Activated naive CD4-positive, alpha-beta T cell treated with anti-CD3 and anti-CD28 coated beads, Interleukin-2, amount 10 ng/mL, durations not matched to agents 7 days and 5 days (primary cell): ENCODE measurements at regions not wholly inside any gene's neighbourhood (a gene's known extent, or its start where the extent isn't known, plus 50 kb on each side); places are given as distances from the start of the nearest gene placed in this dataset.

Source experiments
- CTCF ChIA-PET: fragments of 350-600 bp; sonication (Branson Sonifier 250); formaldehyde crosslinking; loops from one replicate; lab custom pipeline; 2021; ENCODE audit warnings: antibody characterized with exemption; lab: Charles Lee
- DNase-seq: peaks from one replicate; pipeline ENCODE4 v3.0.0-alpha.2; 2020
- H3K27ac Mint-ChIP-seq: one replicate; pipeline ENCODE4 v1.8.0; 2021; ENCODE audit warnings: mild to moderate bottlenecking, moderate library complexity, mixed read lengths
- H3K27me3 Mint-ChIP-seq: one replicate; pipeline ENCODE4 v1.8.0; 2021; ENCODE audit warnings: mild to moderate bottlenecking, mixed read lengths
- H3K36me3 Mint-ChIP-seq: one replicate; pipeline ENCODE4 v1.8.0; 2021; ENCODE audit warnings: mixed read lengths
- H3K4me1 Mint-ChIP-seq: one replicate; pipeline ENCODE4 v1.8.0; 2021; ENCODE audit warnings: mixed read lengths
- H3K4me3 Mint-ChIP-seq: one replicate; pipeline ENCODE4 v1.8.0; 2021; ENCODE audit warnings: mild to moderate bottlenecking, moderate library complexity, mixed read lengths
- H3K9me3 Mint-ChIP-seq: one replicate; pipeline ENCODE4 v1.8.0; 2021; ENCODE audit warnings: mixed read lengths

DNA sequence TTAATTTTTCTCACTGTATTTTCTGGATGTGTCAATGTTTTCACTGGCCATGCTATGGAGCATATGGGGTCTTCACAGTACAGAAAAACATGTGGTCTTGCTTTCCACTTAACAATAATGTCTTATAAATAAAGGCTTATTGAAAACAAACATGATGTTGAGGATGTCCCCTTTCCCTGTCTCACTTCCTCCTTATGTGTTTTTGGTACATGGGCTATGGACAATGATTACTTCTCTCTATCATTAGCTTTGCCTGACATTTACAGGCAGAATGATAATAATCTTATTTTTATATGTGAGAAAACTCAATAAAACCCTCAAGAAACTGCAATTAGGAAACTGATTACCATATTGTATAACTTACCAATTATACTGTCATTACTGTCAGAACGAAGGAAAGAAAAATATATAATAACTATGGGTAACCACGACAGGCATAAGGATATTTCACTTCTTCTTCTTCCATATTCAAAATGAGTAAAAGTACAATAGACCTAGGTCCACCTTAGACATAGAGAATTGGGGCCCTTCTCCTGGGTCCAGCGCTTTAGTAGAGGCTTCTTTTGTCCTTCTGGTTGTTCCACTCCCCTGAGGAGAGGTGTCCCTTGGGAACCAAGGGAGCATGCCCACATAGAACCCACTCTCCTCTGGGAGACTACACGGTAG is 375.0 kb downstream of the MAN2A1 start:
- Mint-ChIP-seq H3K27ac (no peak overlapping the region), H3K4me1 (peaks cover 17% of the 10 kb centered on the region), H3K36me3 (peaks cover 2% of the 10 kb centered on the region), H3K4me3 (no peak overlapping the region), H3K9me3 (peaks cover 6% of the 10 kb centered on the region), H3K27me3 (no peaks in the 10 kb centered on the region)
- CTCF ChIA-PET, result interaction anchor here (0.5 to 3.0 kb wide), 3 partner anchors 11 to 377 kb away, joined by 4 to 13 read pairs (median 5); no protein-coding TSS in a partner anchor
- DNase-seq, result no peak

DNA sequence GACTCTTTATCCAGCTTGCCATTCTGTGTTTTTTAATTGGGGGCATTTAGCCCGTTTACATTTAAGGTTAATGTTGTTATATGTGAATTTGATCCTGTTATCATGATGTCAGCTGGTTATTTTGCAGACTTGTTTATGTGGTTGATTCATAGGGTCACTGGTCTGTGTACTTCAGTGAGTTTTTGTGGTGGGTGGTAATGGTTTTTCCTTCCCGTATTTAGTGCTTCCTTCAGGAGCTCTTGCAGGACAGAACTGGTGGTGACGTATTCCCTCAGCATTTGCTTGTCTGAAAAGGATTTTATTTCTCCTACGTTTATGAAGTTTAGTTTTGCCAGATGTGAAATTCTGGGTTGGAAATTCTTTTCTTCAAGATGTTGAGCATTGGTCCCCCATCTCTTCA is 381.1 kb downstream of the MAN2A1 start:
- CTCF ChIA-PET, result no interaction called here

DNA sequence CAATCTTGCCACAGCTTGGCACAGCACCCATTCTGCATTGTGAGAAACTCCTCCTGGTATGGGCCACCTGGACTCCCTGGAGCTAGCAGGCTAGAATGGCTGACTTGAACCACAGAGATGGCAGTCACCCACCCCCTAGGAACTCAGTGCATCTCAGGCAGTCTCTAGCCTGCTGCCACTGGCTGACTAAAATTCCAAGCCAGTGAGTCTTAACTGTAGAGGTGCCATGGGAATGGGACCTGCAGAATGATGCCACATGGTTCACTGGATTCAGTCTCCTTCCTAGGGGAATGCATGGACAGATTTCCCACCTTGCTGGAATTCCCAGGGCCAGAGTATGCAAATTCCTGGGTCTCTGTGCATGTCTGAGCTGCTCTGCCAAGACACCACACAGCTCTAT is 382.9 kb downstream of the MAN2A1 start:
- CTCF ChIA-PET, result no interaction called here
- no peak for DNase-seq
- Mint-ChIP-seq H3K27ac (no peak overlapping the region), H3K9me3 (peaks cover 36% of the 10 kb centered on the region), H3K4me3 (no peak overlapping the region), H3K36me3 (no peaks in the 10 kb centered on the region), H3K4me1 (no peaks in the 10 kb centered on the region), H3K27me3 (no peaks in the 10 kb centered on the region)

More for the DNA sequence above, 381.1 kb downstream of the MAN2A1 start:
- Mint-ChIP-seq H3K27ac (no peak overlapping the region), H3K4me1 (peaks cover 3% of the 10 kb centered on the region), H3K27me3 (no peaks in the 10 kb centered on the region), H3K36me3 (no peaks in the 10 kb centered on the region), H3K4me3 (no peak overlapping the region), H3K9me3 (peaks cover 31% of the 10 kb centered on the region)
- DNase-seq, result no peak

DNA sequence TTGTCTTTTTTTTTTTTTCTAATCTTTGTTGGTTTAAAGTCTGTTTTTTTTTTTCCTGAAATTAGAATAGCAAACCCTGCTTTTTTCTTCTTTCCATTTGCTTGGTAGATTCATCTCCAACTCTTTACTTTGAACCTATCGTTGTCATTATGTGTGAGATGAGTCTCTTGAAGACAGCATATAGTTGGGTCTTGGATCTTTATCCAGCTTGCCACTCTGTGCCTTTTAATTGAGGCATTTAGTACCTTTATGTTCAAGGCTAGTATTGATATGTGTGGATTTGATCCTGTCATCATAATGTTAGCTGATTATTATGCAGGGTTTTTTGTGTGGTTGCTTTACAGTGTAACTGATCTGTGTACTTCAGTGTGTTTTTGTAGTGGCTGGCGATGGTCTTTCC is 383.8 kb downstream of the MAN2A1 start:
- Mint-ChIP-seq H3K27ac (no peak overlapping the region), H3K27me3 (no peaks in the 10 kb centered on the region), H3K4me3 (no peak overlapping the region), H3K36me3 (no peaks in the 10 kb centered on the region), H3K9me3 (peaks cover 36% of the 10 kb centered on the region), H3K4me1 (no peaks in the 10 kb centered on the region)
- DNase-seq, result no peak
- CTCF ChIA-PET, result no interaction called here

DNA sequence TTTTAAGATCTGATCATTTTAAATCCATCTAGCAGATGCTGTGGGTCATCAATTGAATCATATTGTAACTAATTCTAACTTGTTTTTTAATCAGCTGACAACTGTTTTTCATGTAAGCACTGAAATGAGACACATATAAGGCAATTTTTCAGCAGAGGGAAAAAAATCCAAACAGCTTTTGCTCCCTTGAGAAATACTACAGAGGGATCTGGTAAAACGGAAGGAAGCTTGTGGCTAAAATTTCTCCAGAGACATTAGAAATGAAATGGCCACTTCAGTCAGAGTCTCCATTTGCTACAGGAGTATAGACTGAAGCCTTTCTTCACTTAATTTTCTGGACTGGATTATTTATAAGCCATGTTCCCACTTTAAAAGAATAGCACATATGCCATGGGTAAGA is 385.9 kb downstream of the MAN2A1 start:
- no peak for DNase-seq
- Mint-ChIP-seq H3K36me3 (no peaks in the 10 kb centered on the region), H3K9me3 (peaks cover 24% of the 10 kb centered on the region), H3K4me3 (no peak overlapping the region), H3K4me1 (no peaks in the 10 kb centered on the region), H3K27me3 (no peaks in the 10 kb centered on the region), H3K27ac (no peak overlapping the region)
- CTCF ChIA-PET, result no interaction called here

DNA sequence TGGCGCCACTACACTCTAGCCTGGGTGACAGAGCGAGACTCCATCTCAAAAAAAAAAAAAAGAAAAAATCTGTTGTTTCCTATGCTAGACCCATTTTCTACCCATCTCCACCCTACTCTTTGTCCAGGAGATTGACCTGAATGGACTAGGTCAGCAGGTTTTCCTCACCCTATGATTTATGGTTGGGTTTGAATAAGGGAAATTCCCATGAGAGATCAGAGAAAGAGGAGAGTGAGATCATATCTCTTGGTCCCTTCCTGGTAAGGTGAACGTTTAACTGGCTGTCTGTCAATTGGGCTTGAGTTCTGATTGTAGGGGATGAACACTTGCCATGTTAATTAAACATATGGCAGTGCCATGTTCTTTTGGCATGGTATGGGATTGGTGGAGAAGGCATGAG is 387.4 kb downstream of the MAN2A1 start:
- CTCF ChIA-PET, result no interaction called here
- Mint-ChIP-seq H3K36me3 (no peaks in the 10 kb centered on the region), H3K4me1 (no peaks in the 10 kb centered on the region), H3K27ac (no peak overlapping the region), H3K27me3 (no peaks in the 10 kb centered on the region), H3K4me3 (no peak overlapping the region), H3K9me3 (peaks cover 24% of the 10 kb centered on the region)
- DNase-seq, result no peak

DNA sequence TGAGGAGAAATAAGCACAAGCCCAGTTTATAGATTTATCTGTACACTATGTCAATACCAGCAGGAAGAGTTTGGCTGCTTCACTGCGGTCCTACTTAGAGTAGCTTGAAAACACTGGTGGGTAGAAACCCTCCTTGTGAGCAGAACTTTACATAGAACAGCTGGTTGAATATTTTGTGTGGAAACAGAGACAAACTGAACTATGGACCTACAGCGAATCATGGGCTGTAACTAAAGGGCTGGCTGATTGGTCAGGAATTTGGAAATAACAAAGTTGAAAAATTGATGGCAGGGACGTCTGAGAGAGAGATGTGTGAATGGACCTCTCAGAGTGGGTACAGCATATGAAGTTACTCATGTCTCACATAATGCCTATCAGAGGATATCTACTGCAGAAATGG is 392.5 kb downstream of the MAN2A1 start:
- CTCF ChIA-PET, result no interaction called here
- no peak overlapping the region for H3K4me3 Mint-ChIP-seq
- DNase-seq, result no peak
- H3K36me3 Mint-ChIP-seq, result no peaks in the 10 kb centered on the region
- peaks cover 9% of the 10 kb centered on the region for H3K4me1 Mint-ChIP-seq
- no peaks in the 10 kb centered on the region for H3K27me3 Mint-ChIP-seq
- peaks cover 2% of the 10 kb centered on the region for H3K9me3 Mint-ChIP-seq
- H3K27ac Mint-ChIP-seq, result no peak overlapping the region

DNA sequence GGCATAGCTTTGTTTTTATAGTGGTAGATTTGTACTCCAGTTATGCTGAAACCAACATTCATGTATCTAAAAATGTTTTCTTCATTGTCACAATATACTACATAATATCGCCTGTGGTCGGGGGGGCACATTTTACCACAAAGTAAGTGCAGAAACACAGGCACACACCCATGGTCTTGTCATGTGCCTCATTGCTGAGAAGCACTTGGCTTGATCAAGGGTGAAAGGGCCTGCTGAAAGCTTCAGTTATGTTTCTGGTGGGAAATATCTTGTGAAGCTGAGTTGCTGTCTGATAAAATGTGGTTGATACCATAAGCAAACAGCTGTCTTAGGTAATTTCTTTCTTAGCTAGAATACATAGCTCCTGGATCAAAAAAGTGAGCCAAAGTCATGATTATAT is 393.1 kb downstream of the MAN2A1 start:
- Mint-ChIP-seq H3K36me3 (no peaks in the 10 kb centered on the region), H3K4me3 (no peak overlapping the region), H3K4me1 (peaks cover 10% of the 10 kb centered on the region), H3K27me3 (no peaks in the 10 kb centered on the region), H3K9me3 (no peaks in the 10 kb centered on the region), H3K27ac (no peak overlapping the region)
- no peak for DNase-seq
- CTCF ChIA-PET, result no interaction called here

DNA sequence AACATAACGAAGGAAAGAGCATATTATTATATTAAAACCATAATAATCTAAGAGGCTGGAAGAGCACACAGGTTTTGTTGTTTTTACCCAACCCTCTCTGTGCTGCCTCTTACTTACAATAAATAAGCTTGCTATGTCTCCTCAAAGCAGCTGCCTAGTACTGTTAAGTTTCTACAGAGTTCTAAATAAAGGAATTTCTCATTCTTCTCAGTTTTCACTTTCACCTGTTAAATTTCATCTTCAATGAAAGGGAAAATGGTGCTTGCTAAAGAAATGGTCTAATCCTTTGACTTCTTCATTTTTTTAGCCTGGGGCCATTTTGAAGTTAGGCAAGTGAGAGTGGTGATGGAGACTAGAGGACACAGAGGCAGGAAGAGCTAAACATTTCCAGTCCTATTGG is 396.1 kb downstream of the MAN2A1 start:
- H3K4me1 Mint-ChIP-seq, result peaks cover 10% of the 10 kb centered on the region
- no peak for DNase-seq
- H3K36me3 Mint-ChIP-seq, result no peaks in the 10 kb centered on the region
- CTCF ChIA-PET, result no interaction called here
- no peaks in the 10 kb centered on the region for H3K27me3 Mint-ChIP-seq
- no peaks in the 10 kb centered on the region for H3K9me3 Mint-ChIP-seq
- no peak overlapping the region for H3K4me3 Mint-ChIP-seq
- H3K27ac Mint-ChIP-seq, result no peak overlapping the region

DNA sequence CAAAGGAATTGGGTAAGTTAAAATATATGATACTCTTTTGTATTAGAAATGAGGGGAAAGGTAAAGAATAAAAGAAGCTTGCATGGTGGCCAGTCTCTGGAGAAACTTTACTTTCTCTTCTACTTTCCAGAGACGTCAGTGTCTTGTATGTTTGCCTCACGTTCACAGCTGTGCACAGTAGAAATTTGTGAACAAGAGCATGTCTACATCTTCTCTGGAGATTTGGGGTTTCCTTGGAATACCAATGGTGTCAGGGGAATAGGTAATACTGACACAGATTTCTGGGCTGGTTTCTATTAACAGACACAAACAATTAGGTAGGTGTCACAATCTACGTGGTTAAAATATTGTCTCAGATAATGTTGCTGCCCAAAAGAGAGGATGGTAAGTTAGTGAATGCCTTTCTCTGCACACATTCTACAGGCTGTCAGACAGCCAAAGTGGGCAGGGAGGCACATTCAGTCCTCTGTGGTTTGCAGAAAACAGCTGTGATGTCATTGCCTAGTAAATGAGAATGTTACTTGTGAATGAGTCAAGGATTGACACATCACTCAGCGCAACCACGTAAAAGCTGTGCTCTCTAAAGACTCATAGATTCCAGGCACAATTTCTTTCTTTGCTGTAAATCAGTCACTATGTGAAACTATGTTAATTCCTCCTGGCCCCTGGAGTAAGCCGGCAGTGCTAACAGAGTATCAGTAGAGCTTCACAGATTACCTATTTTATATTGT is 397.1 kb downstream of the MAN2A1 start:
- CTCF ChIA-PET, result interaction anchor here (1.0 kb wide), 1 partner anchor 396 kb away, joined by 3 read pairs; no protein-coding TSS in a partner anchor
- no peaks in the 10 kb centered on the region for H3K36me3 Mint-ChIP-seq
- H3K4me3 Mint-ChIP-seq, result no peak overlapping the region
- H3K27me3 Mint-ChIP-seq, result no peaks in the 10 kb centered on the region
- peak; percentile 37 for DNase-seq
- H3K9me3 Mint-ChIP-seq, result no peaks in the 10 kb centered on the region
- peaks cover 10% of the 10 kb centered on the region for H3K4me1 Mint-ChIP-seq
- H3K27ac Mint-ChIP-seq, result no peak overlapping the region

DNA sequence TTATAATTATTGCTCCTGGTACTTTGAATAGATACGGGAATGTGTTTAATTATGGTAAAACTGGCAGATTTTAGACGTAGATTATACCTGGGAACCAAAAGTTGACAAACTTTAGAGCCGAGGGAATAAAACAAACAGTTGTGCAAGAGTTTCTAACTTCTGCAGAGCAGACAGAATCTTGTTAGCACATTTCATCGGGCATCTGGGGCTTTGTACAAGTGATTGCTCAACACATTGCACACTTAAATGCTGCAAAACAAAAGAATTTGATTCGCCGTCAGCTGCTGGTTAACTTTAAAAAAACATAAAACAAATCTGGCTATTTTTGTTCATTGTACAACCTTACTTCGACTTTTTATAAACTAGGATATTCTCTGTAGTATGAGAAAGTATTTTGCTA is 398.1 kb downstream of the MAN2A1 start:
- no peaks in the 10 kb centered on the region for H3K36me3 Mint-ChIP-seq
- H3K27me3 Mint-ChIP-seq, result no peaks in the 10 kb centered on the region
- no peak for DNase-seq
- no peaks in the 10 kb centered on the region for H3K9me3 Mint-ChIP-seq
- no peak overlapping the region for H3K4me3 Mint-ChIP-seq
- peaks cover 10% of the 10 kb centered on the region for H3K4me1 Mint-ChIP-seq
- CTCF ChIA-PET, result no interaction called here
- H3K27ac Mint-ChIP-seq, result no peak overlapping the region

DNA sequence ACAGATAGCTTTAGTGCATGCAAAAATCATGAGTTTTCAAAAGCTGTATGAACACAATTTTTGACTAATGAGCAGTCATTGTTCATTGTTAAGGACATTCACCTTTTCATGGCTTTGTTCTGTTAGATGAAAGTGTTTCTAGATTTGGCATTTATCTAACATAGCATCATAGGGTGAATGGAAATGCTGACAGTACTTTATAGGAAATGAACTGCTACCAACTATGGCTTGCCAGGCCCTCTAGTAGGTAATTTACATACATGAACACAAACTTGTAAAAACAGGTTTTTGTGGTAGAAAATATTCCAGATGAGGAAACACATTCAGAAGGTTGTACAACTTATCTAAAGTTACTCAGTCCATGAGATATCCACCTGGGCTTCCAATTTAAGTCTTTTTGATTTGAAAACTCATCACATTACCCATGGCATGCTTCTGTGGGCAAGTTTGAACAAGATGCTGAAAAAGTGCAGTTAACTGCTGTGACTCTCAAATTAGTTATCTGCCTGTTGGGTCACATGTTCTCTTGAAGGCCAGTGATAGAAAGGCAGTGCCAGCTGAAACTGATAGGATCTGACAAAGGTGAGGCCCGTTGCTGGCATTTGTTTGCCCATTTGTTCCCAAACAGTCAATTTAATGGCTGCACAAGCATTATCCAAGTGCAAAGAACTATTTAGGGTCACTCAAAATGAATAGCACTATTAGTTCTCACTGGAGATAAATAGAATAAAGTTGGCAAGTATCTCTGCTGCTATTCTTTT is 399.1 kb downstream of the MAN2A1 start:
- CTCF ChIA-PET, result interaction anchor here (0.8 kb wide), 1 partner anchor 165 kb away, joined by 3 read pairs; no protein-coding TSS in a partner anchor
- Mint-ChIP-seq H3K4me1 (peaks cover 10% of the 10 kb centered on the region), H3K9me3 (no peaks in the 10 kb centered on the region), H3K36me3 (no peaks in the 10 kb centered on the region), H3K27ac (no peak overlapping the region), H3K4me3 (no peak overlapping the region), H3K27me3 (no peaks in the 10 kb centered on the region)
- no peak for DNase-seq

DNA sequence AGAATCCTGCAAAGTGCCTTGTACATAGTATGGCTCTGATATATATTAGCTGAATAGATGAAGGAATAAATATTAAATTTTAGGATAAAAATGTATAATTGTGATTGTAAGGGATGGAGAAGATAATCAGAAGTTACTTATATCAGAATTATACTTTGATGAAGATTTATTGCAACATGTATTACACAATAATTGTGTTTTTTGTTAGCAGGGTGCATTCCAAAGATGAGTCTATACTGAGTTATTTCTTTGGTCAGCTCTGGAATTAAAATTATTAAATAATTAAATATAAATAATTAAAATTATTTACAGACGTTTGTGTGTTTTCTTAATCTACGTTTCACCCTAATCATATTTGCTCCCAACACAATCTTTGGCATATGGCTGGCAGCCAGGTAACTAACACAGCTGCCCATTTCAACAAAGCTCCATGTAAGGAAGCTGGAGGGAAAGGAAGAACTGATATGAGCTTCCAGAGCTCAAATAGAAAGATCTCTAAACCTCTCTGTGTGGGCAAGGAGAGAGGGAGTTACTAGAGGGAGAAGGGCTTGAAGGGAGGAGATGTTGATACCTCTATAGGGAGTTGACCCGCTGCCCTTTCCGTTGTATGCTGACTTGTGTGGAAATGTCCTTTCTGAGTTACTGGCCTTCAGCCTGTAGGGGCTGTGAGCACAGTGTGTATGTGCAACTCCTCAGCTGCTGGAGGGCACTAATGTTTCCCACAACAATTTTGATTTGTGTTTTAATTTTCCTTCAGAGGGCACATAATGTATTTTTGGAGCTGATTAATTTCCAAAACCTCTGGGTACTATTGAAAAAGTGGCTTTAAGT is 403.4 kb downstream of the MAN2A1 start:
- no peaks in the 10 kb centered on the region for H3K36me3 Mint-ChIP-seq
- H3K27ac Mint-ChIP-seq, result no peak overlapping the region
- H3K4me3 Mint-ChIP-seq, result no peak overlapping the region
- no peak for DNase-seq
- CTCF ChIA-PET, result no interaction called here
- H3K9me3 Mint-ChIP-seq, result no peaks in the 10 kb centered on the region
- no peaks in the 10 kb centered on the region for H3K4me1 Mint-ChIP-seq
- H3K27me3 Mint-ChIP-seq, result no peaks in the 10 kb centered on the region

DNA sequence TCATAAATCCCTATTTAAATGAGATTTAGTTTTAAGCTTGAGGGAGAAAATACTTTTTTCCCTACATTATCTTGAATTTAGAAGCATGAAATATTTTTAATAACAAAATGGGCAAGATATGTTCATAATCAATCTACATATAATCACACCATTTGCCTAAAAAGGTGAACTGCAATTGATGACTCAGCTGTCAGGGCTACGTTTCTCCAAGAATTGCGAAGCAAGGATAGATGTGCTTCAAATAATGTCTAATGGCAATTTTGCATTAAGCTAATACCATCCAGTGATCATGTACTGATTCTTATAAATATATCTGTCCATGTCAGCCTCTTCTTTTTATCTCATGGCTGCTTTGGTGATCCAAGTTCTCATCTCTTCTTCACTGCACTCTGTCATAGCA is 404.4 kb downstream of the MAN2A1 start:
- no peaks in the 10 kb centered on the region for H3K4me1 Mint-ChIP-seq
- no peak overlapping the region for H3K4me3 Mint-ChIP-seq
- no peak overlapping the region for H3K27ac Mint-ChIP-seq
- no peaks in the 10 kb centered on the region for H3K27me3 Mint-ChIP-seq
- no peaks in the 10 kb centered on the region for H3K9me3 Mint-ChIP-seq
- no peak for DNase-seq
- H3K36me3 Mint-ChIP-seq, result no peaks in the 10 kb centered on the region
- CTCF ChIA-PET, result no interaction called here
